Loucy (cell line): ENCODE measurements at regions not wholly inside any gene's neighbourhood (a gene's known extent, or its start where the extent isn't known, plus 50 kb on each side); places are given as distances from the start of the nearest gene placed in this dataset.

ENCODE experiments used
- H2AFZ ChIP-seq: fragments of 200-600 bp; sonication (generic); 2 replicates; pipeline ENCODE4 v1.6.0; 2016; ENCODE audit warnings: antibody characterized with exemption, mild to moderate bottlenecking, low read length, moderate library complexity
- H3F3A ChIP-seq: fragments of 200-600 bp; 2 replicates; pipeline ENCODE4 v1.6.0; 2016; ENCODE audit warnings: antibody characterized with exemption, low read depth, mild to moderate bottlenecking
- H3K27me3 ChIP-seq: fragments of 200-600 bp; sonication (generic); 2 replicates; pipeline ENCODE4 v1.6.1; 2014; ENCODE audit warnings: low read length, mild to moderate bottlenecking; ENCODE audit not compliant: insufficient read depth, poor library complexity, severe bottlenecking
- H3K36me3 ChIP-seq: fragments of 200-600 bp; sonication (generic); 2 replicates; pipeline ENCODE4 v1.6.1; 2016; ENCODE audit warnings: low read length; ENCODE audit not compliant: insufficient read depth
- H3K4me1 ChIP-seq: fragments of 200-600 bp; sonication (generic); 2 replicates; pipeline ENCODE4 v1.5.1; 2014; ENCODE audit warnings: low read length, mild to moderate bottlenecking; ENCODE audit not compliant: insufficient read depth, poor library complexity, severe bottlenecking
- H3K4me2 ChIP-seq: fragments of 200-600 bp; sonication (generic); 2 replicates; pipeline ENCODE4 v1.6.0; 2014; ENCODE audit warnings: antibody characterized with exemption, low read length, low read depth, mild to moderate bottlenecking; ENCODE audit not compliant: poor library complexity, severe bottlenecking
- H3K4me3 ChIP-seq: fragments of 200-600 bp; sonication (generic); 2 replicates; pipeline ENCODE4 v1.5.1; 2014; ENCODE audit warnings: low read length, mild to moderate bottlenecking, mixed read lengths; ENCODE audit not compliant: poor library complexity, severe bottlenecking
- H3K79me2 ChIP-seq: fragments of 200-600 bp; sonication (generic); 2 replicates; pipeline ENCODE4 v1.6.1; 2014; ENCODE audit warnings: low read length; ENCODE audit not compliant: insufficient read depth
- H3K9ac ChIP-seq: fragments of 200-600 bp; sonication (generic); 2 replicates; pipeline ENCODE4 v1.6.0; 2014; ENCODE audit warnings: mild to moderate bottlenecking, low read depth, low read length, moderate library complexity; ENCODE audit not compliant: poor library complexity, severe bottlenecking
- H3K9me2 ChIP-seq: fragments of 200-600 bp; sonication (generic); replicated peaks from 2 replicates; pipeline ENCODE4 v1.6.1; 2016; ENCODE audit warnings: low read depth, low read length, mixed read lengths
- H3K9me3 ChIP-seq: fragments of 200-600 bp; sonication (generic); 2 replicates; pipeline ENCODE4 v1.6.1; 2014; ENCODE audit warnings: mild to moderate bottlenecking, antibody characterized with exemption, low read length, low read depth; ENCODE audit not compliant: insufficient read depth
- H4K20me1 ChIP-seq: fragments of 200-600 bp; sonication (generic); 2 replicates; pipeline ENCODE4 v1.6.0; 2014; ENCODE audit warnings: antibody characterized with exemption, low read length, mild to moderate bottlenecking; ENCODE audit not compliant: insufficient read depth, poor library complexity, severe bottlenecking
- EZH2phosphoT487 ChIP-seq: fragments of 200-600 bp; IDR thresholded peaks from 2 replicates; pipeline ENCODE4 v1.6.1; 2018; ENCODE audit warnings: antibody characterized with exemption, mild to moderate bottlenecking, moderate library complexity, borderline replicate concordance
- TF ChIP-seq, protein P1 (sequence below): fragments of 200-600 bp; sonication (generic); conservative IDR thresholded peaks from 2 replicates; pipeline ENCODE4 v1.5.1; 2014; ENCODE audit warnings: mild to moderate bottlenecking, antibody characterized with exemption, low read length

DNA sequence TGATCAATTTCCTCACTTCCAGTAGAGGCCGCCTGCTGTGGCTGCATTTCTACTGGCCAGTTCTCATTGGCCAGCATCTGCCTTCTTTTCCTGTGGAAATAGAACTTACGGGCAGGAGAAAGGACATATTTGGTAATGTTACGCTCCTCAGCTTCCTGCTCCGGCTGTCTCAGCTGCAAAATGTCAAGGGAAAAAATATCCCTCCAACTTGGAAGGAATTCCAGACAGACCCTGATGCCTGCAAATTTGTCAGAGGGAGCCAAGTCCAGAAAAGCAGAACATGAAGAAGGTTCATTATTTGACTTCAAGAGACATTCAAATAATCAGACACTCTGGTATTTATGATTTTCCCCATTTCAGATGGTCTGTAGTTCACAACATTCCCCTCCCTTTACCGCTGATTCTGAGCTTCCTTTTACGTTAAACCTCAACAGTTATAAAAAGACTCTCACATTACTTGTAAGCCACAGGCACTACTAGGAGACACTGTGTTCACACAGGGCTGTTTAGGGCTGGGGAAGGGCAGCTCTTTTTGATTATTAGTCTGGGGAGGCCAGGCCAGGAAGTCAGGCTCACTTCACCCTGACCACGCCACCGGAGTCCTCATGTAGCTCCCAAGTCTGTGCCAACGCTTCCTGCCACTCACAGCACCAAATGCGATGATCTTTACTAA lies 179.6 kb upstream of the CCN2 start:
- TF ChIP-seq EZH2phosphoT487: no peak
- TF ChIP-seq, protein P1, sequence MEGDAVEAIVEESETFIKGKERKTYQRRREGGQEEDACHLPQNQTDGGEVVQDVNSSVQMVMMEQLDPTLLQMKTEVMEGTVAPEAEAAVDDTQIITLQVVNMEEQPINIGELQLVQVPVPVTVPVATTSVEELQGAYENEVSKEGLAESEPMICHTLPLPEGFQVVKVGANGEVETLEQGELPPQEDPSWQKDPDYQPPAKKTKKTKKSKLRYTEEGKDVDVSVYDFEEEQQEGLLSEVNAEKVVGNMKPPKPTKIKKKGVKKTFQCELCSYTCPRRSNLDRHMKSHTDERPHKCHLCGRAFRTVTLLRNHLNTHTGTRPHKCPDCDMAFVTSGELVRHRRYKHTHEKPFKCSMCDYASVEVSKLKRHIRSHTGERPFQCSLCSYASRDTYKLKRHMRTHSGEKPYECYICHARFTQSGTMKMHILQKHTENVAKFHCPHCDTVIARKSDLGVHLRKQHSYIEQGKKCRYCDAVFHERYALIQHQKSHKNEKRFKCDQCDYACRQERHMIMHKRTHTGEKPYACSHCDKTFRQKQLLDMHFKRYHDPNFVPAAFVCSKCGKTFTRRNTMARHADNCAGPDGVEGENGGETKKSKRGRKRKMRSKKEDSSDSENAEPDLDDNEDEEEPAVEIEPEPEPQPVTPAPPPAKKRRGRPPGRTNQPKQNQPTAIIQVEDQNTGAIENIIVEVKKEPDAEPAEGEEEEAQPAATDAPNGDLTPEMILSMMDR: 0 out of 2 replicates have a peak, but pooled peaks have one; percentile 28
- Histone ChIP-seq H2AFZ (peak overlapping the region; percentile 24), H3K36me3 (no peaks in the 10 kb centered on the region), H3K4me3 (peak overlapping the region; percentile 68), H3K9me2 (no peaks in the 10 kb centered on the region), H3F3A (peaks cover 20% of the 10 kb centered on the region), H3K79me2 (no peaks in the 10 kb centered on the region), H3K4me1 (peaks cover 71% of the 10 kb centered on the region), H3K27me3 (no peaks in the 10 kb centered on the region), H4K20me1 (no peaks in the 10 kb centered on the region), H3K4me2 (peak overlapping the region; percentile 90), H3K9me3 (no peaks in the 10 kb centered on the region), H3K9ac (peak overlapping the region; percentile 81)

DNA sequence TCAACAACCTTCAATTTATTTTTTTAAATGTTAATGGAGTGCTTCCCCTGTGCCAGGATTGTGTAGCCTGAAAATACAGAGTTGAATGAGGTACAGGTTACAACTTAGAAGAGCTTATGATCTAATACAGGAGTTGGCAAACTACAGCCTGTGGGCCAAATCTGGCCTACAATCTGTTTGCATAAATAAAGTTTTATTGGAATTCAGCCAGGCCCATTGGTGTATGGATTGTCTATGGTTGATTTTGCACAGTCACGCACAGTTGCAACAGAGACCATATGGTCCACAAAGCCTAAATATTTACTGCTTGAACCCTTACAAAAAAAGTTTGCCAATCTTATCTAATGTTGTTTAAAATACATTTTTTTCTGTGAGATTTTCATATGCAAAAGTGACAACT lies 177.3 kb upstream of the CCN2 start:
- TF ChIP-seq EZH2phosphoT487: no peak
- TF ChIP-seq, protein P1: no peak
- Histone ChIP-seq H3K9ac (no peak overlapping the region), H3K4me3 (no peak overlapping the region), H3K4me1 (peaks cover 56% of the 10 kb centered on the region), H4K20me1 (no peaks in the 10 kb centered on the region), H3K36me3 (no peaks in the 10 kb centered on the region), H2AFZ (0 out of 2 replicates have a peak overlapping the region, but pooled peaks have one; percentile 48), H3K27me3 (no peaks in the 10 kb centered on the region), H3K79me2 (no peaks in the 10 kb centered on the region), H3K4me2 (no peak overlapping the region), H3K9me3 (no peaks in the 10 kb centered on the region), H3F3A (peaks cover 20% of the 10 kb centered on the region), H3K9me2 (no peaks in the 10 kb centered on the region)

DNA sequence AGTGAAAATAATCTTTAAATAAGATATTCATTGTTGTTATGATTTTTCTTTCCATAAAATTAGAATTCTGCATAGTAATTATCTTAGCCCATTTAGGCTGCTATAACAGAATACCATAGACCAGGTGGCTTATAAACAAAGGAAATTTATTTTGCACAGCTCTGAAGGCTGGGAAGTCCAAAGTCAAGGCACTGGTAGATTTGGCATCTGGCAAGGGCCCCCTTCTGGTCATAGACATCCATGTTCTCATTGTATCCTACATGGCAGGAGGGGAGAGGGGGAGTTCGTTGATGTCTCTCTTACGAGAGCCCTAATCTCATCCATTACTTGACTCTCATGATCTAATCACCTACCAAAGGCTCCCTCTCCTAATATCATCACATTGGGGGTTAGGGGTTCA lies 175.0 kb upstream of the CCN2 start:
- no peaks in the 10 kb centered on the region for H4K20me1 ChIP-seq
- no peak overlapping the region for H3K4me2 ChIP-seq
- no peaks in the 10 kb centered on the region for H3K9me2 ChIP-seq
- no peaks in the 10 kb centered on the region for H3K36me3 ChIP-seq
- no peak overlapping the region for H3K4me3 ChIP-seq
- H3K27me3 ChIP-seq: no peaks in the 10 kb centered on the region
- TF ChIP-seq EZH2phosphoT487: no peak
- TF ChIP-seq, protein P1: 0 out of 2 replicates have a peak, but pooled peaks have one; percentile 18
- H3K4me1 ChIP-seq: peaks cover 45% of the 10 kb centered on the region
- H2AFZ ChIP-seq: no peak overlapping the region
- H3K9ac ChIP-seq: no peak overlapping the region
- peaks cover 10% of the 10 kb centered on the region for H3F3A ChIP-seq
- no peaks in the 10 kb centered on the region for H3K79me2 ChIP-seq
- no peaks in the 10 kb centered on the region for H3K9me3 ChIP-seq
